Upper lobe of right lung (tissue), 1 donor: ENCODE measurements at regions not wholly inside any gene's neighbourhood (a gene's known extent, or its start where the extent isn't known, plus 50 kb on each side); places are given as distances from the start of the nearest gene placed in this dataset.

Experiments
- ATAC-seq: fragments of 200-7000 bp; cut with Tn5 transposase; one replicate; pipeline ENCODE4 v1.9.1; 2020; ENCODE audit warnings: mild to moderate bottlenecking, moderate library complexity
- DNase-seq: peaks from one replicate; pipeline ENCODE4 v3.0.0-alpha.2; 2020
- H3K27ac ChIP-seq: fragments of 200-600 bp; one replicate; pipeline ENCODE4 v1.8.0; 2022
- H3K27me3 ChIP-seq: fragments of 200-600 bp; one replicate; pipeline ENCODE4 v1.8.0; 2022; ENCODE audit warnings: mild to moderate bottlenecking
- H3K36me3 ChIP-seq: fragments of 200-600 bp; one replicate; pipeline ENCODE4 v1.8.0; 2022
- H3K4me1 ChIP-seq: fragments of 200-600 bp; one replicate; pipeline ENCODE4 v1.8.0; 2022
- H3K4me3 ChIP-seq: fragments of 200-600 bp; one replicate; pipeline ENCODE4 v1.8.0; 2022; ENCODE audit warnings: mild to moderate bottlenecking
- H3K9me3 ChIP-seq: fragments of 200-600 bp; one replicate; pipeline ENCODE4 v1.8.0; 2022
- CTCF ChIP-seq: fragments of 200-600 bp; IDR thresholded peaks from one replicate; pipeline ENCODE4 v1.8.0; 2022; ENCODE audit warnings: antibody characterized with exemption
- intact Hi-C: fragments of 100-400 bp; cut with DNase I; formaldehyde crosslinking; loops from one replicate; pipeline ENCODE4 v1.11.0; 2022
- donor health status: DM: no; HTN: yes; CAD: no; lungs with severe emphysema.

GRCh38 chr18:39347701-39348100, 1782.1 kb upstream of the CELF4 start:
- ATAC-seq: peak; percentile 16
- intact Hi-C loops: no loop called here

GRCh38 chr18:39346916-39347315, 1781.3 kb upstream of the CELF4 start:
- Histone ChIP-seq H3K4me3 (no peak overlapping the region), H3K27me3 (no peaks in the 10 kb centered on the region), H3K36me3 (no peaks in the 10 kb centered on the region), H3K9me3 (no peaks in the 10 kb centered on the region), H3K27ac (no peak overlapping the region), H3K4me1 (no peaks in the 10 kb centered on the region)
- no peak for ATAC-seq
- TF ChIP-seq CTCF: no peak
- intact Hi-C loops: no loop called here
- DNase-seq: no peak

More at GRCh38 chr18:39347701-39348100, 1782.1 kb upstream of the CELF4 start:
- no peaks in the 10 kb centered on the region for H3K4me1 ChIP-seq
- no peaks in the 10 kb centered on the region for H3K9me3 ChIP-seq
- no peak overlapping the region for H3K4me3 ChIP-seq
- H3K27me3 ChIP-seq: no peaks in the 10 kb centered on the region
- no peaks in the 10 kb centered on the region for H3K36me3 ChIP-seq
- DNase-seq: no peak
- H3K27ac ChIP-seq: no peak overlapping the region
- no peak for TF ChIP-seq CTCF

- no peaks in the 10 kb centered on the region for H3K27me3 ChIP-seq
- no peaks in the 10 kb centered on the region for H3K36me3 ChIP-seq
- H3K4me1 ChIP-seq: no peaks in the 10 kb centered on the region
- ATAC-seq (no peak), DNase-seq (no peak)
- H3K27ac ChIP-seq: no peak overlapping the region
- intact Hi-C loops: no loop called here
- TF ChIP-seq CTCF: no peak
- H3K9me3 ChIP-seq: no peaks in the 10 kb centered on the region
- no peak overlapping the region for H3K4me3 ChIP-seq
Observed at GRCh38 chr18:39345321-39345720, 1779.7 kb upstream of the CELF4 start.

GRCh38 chr18:39344487-39344886, 1778.9 kb upstream of the CELF4 start:
- Histone ChIP-seq H3K9me3 (no peaks in the 10 kb centered on the region), H3K27me3 (no peaks in the 10 kb centered on the region), H3K27ac (no peak overlapping the region), H3K36me3 (no peaks in the 10 kb centered on the region), H3K4me3 (no peak overlapping the region), H3K4me1 (no peaks in the 10 kb centered on the region)
- DNase-seq: no peak
- intact Hi-C loops: no loop called here
- no peak for ATAC-seq
- TF ChIP-seq CTCF: no peak

- Histone ChIP-seq H3K27ac (no peak overlapping the region), H3K9me3 (no peaks in the 10 kb centered on the region), H3K4me1 (no peaks in the 10 kb centered on the region), H3K4me3 (no peak overlapping the region), H3K27me3 (no peaks in the 10 kb centered on the region), H3K36me3 (no peaks in the 10 kb centered on the region)
- no peak for ATAC-seq
- intact Hi-C loops: no loop called here
- no peak for DNase-seq
- no peak for TF ChIP-seq CTCF
Observed at GRCh38 chr18:39341129-39341528, 1775.5 kb upstream of the CELF4 start.

GRCh38 chr18:39340418-39340817, 1774.8 kb upstream of the CELF4 start:
- intact Hi-C loops: no loop called here
- H3K4me3 ChIP-seq: no peak overlapping the region
- ATAC-seq: no peak
- H3K27me3 ChIP-seq: no peaks in the 10 kb centered on the region
- H3K9me3 ChIP-seq: no peaks in the 10 kb centered on the region
- no peaks in the 10 kb centered on the region for H3K36me3 ChIP-seq
- no peak overlapping the region for H3K27ac ChIP-seq
- no peak for DNase-seq
- no peak for TF ChIP-seq CTCF
- no peaks in the 10 kb centered on the region for H3K4me1 ChIP-seq
